ENCODE measurements at regions not wholly inside any gene's neighbourhood (a gene's known extent, or its start where the extent isn't known, plus 50 kb on each side); places are given as distances from the start of the nearest gene placed in this dataset.
"Not testable (repeated sequence)": the region's sequence is repeated elsewhere in the genome, so short reads cannot be mapped to it uniquely, and the experiment has no call there.

GRCh38 chr14:38696925-38697324 is 406.1 kb downstream of the SEC23A start:
- DNase-seq (ENCODE audit: low read depth) = no peak
- no peak for TF ChIP-seq CTCF (IDR thresholded peaks at IDR 0.05; ENCODE audit: control insufficient read depth, insufficient read depth, low read depth, low read length, missing control alignments)
- no peak overlapping the region for H3K4me3 ChIP-seq (ENCODE audit: control insufficient read depth, low read depth, low read length)

GRCh38 chr14:38693423-38693822 is 409.6 kb downstream of the SEC23A start:
- TF ChIP-seq CTCF (IDR thresholded peaks at IDR 0.05; ENCODE audit: control insufficient read depth, insufficient read depth, low read depth, low read length, missing control alignments) = no peak
- DNase-seq (ENCODE audit: low read depth) = no peak
- H3K4me3 ChIP-seq (ENCODE audit: control insufficient read depth, low read depth, low read length) = no peak overlapping the region

GRCh38 chr14:38669027-38669426 is 413.1 kb upstream of the CLEC14A start:
- no peak for TF ChIP-seq CTCF (IDR thresholded peaks at IDR 0.05; ENCODE audit: control insufficient read depth, insufficient read depth, low read depth, low read length, missing control alignments)
- DNase-seq (ENCODE audit: low read depth) = no peak
- no peak overlapping the region for H3K4me3 ChIP-seq (ENCODE audit: control insufficient read depth, low read depth, low read length)

GRCh38 chr14:38663382-38663781 is 407.5 kb upstream of the CLEC14A start:
- no peak for TF ChIP-seq CTCF (IDR thresholded peaks at IDR 0.05; ENCODE audit: control insufficient read depth, insufficient read depth, low read depth, low read length, missing control alignments)
- no peak for DNase-seq (ENCODE audit: low read depth)
- H3K4me3 ChIP-seq (ENCODE audit: control insufficient read depth, low read depth, low read length) = no peak overlapping the region

GRCh38 chr14:38662781-38663180 is 406.9 kb upstream of the CLEC14A start:
- no peak for TF ChIP-seq CTCF (IDR thresholded peaks at IDR 0.05; ENCODE audit: control insufficient read depth, insufficient read depth, low read depth, low read length, missing control alignments)
- DNase-seq (ENCODE audit: low read depth) = no peak
- no peak overlapping the region for H3K4me3 ChIP-seq (ENCODE audit: control insufficient read depth, low read depth, low read length)

- no peak for DNase-seq (ENCODE audit: low read depth)
- no peak for TF ChIP-seq CTCF (IDR thresholded peaks at IDR 0.05; ENCODE audit: control insufficient read depth, insufficient read depth, low read depth, low read length, missing control alignments)
These were observed 390.5 kb upstream of the CLEC14A start for GRCh38 chr14:38646391-38646790.

GRCh38 chr14:38634913-38635312 is 379.0 kb upstream of the CLEC14A start:
- DNase-seq (ENCODE audit: low read depth) = not testable (repeated sequence)

More at GRCh38 chr14:38646391-38646790, 390.5 kb upstream of the CLEC14A start:
- no peak overlapping the region for H3K4me3 ChIP-seq (ENCODE audit: control insufficient read depth, low read depth, low read length)

More at GRCh38 chr14:38634913-38635312, 379.0 kb upstream of the CLEC14A start:
- H3K4me3 ChIP-seq (ENCODE audit: control insufficient read depth, low read depth, low read length) = not testable (repeated sequence)

All from AG09309 (cell line).